HG02943 (cell line): ENCODE measurements at regions not wholly inside any gene's neighbourhood (a gene's known extent, or its start where the extent isn't known, plus 50 kb on each side); places are given as distances from the start of the nearest gene placed in this dataset.

Experiments
- ATAC-seq: cut with Tn5 transposase; IDR thresholded peaks from one replicate; pipeline ENCODE4 v1.9.1; 2021; ENCODE audit warnings: mild to moderate bottlenecking, low read depth, moderate library complexity; ENCODE audit not compliant: unreplicated experiment

DNA sequence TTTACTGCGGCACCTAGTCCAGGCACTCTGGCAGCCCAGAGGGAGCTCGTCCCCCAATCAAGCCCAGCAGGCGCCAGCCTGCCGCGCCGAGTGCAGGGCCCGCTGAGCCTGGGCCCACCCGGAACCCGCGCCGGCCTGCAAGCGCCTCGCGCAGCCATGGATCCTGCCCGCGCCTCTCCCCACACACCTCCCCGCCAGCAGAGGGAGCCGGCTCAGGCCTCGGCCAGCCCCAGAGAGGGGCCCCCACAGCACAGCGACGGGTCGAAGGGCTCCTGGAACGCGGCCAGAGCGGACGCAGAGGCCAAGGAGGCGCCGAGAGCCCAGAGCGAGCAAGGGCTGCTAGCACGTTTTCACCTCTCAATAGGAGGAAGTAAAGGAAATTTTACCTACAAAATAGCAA lies 767.0 kb downstream of the MRPL39 start:
- ATAC-seq = no peak

DNA sequence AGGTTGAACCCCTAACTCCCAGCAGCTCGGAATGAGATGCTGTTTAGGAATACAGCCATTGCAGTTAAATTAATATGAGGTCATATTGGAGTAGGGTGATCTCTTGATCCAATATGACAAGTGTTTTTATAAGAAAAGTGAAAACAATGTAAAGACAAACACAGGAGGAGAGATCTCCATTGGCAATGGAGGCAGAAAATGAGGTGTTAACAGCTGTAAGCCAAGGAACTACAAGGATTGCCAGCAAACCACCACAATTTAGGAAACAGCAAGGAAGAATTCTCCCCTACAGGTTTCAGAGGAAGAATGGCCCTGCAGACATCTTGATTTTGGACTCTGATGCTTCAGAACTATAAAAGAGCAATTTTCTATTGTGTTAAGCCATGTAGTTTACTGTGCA lies 774.3 kb downstream of the MRPL39 start:
- no peak for ATAC-seq

- no peak for ATAC-seq
Measured at GRCh38 chr21:24829397-24829796, 777.9 kb downstream of the MRPL39 start.

- no peak for ATAC-seq
Measured at GRCh38 chr21:24826822-24827221, 780.5 kb downstream of the MRPL39 start.

DNA sequence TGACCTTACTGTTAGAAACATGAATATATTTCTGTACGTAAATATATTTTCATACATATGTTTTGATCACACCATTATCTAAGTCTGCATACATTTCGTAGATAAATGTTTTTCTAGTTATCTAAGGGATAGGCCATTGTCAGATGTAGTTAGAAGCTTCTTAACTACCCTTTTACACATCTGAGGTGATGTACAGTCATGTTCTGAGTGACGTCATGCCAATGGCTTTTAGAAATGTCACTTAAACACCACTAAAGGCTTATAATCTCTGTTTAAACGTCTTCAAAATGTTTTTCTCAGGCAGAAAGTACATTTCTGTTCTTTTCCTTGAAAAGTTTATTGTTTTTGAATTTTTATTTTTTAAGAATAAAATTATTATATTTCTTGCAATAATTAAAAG lies 781.9 kb downstream of the MRPL39 start:
- ATAC-seq = no peak

DNA sequence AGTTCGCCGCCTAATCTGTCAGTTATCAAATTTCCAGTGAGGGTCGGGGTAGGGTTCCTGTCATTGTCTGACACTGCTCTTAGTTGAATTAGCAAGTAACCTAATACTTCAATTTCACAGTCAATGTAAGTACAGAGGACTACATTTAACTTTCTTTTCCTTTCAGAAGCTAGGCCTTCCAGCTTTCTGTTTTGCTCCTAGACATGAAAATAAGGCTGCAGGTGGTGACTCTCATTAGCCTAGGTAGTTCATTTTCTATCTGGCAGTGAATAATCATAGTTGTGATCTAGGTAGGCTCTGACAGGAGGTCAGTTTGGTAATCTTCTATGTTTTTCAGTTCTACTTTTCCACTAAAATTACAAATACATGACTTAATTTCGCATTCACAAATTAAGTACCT lies 783.1 kb downstream of the MRPL39 start:
- no peak for ATAC-seq

GRCh38 chr21:24823247-24823646 lies 784.0 kb downstream of the MRPL39 start:
- ATAC-seq = no peak

- no peak for ATAC-seq
Measured at GRCh38 chr21:24785033-24785432, 822.2 kb downstream of the MRPL39 start.

GRCh38 chr21:24781146-24781545 lies 826.1 kb downstream of the MRPL39 start:
- no peak for ATAC-seq

- no peak for ATAC-seq
Measured at GRCh38 chr21:24759348-24760075, 847.8 kb downstream of the MRPL39 start.

DNA sequence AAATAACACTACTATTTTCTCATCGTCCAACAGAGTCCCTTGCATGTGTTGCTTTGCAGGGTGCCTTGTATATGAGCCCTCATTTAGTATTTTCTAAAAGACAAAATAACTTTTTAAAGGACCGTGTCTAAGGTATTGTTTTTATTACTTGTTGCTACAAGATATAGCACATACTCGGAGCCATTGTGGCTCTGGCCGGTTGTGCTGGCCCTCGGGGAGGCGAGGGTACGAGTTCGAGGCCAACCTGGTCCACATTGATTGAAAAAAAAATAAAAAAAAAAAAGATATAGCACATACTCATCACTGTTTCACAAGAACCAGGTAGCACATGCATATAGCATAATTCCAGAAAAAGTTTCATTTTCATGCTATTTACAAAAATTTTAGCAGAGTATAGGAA lies 869.2 kb downstream of the MRPL39 start:
- ATAC-seq = no peak

GRCh38 chr21:24737296-24737850 lies 869.9 kb downstream of the MRPL39 start:
- ATAC-seq = no peak

- ATAC-seq = no peak
Measured at GRCh38 chr21:24730661-24731060, 876.6 kb downstream of the MRPL39 start.

DNA sequence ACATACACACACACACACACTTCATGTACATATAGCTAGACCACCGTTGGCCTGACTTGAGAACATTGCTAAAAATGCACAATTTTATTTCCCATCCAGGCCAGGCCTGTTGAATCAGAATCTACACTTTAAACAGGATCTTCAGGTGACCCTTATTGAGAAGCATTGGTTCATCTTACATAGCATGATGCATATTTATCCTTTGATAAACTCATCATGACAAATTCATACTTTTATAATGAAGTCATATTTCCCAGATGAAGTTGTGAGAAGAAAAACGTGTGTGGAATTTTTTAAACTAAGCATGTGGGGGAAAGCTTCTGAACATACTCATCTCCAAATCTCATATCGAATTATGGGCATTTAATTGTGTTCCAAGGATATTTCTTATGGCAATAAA lies 877.7 kb downstream of the MRPL39 start:
- ATAC-seq = no peak

- no peak for ATAC-seq
Measured at GRCh38 chr21:24727803-24728440, 879.4 kb downstream of the MRPL39 start.

- no peak for ATAC-seq
Measured at GRCh38 chr21:24716281-24716918, 890.9 kb downstream of the MRPL39 start.

DNA sequence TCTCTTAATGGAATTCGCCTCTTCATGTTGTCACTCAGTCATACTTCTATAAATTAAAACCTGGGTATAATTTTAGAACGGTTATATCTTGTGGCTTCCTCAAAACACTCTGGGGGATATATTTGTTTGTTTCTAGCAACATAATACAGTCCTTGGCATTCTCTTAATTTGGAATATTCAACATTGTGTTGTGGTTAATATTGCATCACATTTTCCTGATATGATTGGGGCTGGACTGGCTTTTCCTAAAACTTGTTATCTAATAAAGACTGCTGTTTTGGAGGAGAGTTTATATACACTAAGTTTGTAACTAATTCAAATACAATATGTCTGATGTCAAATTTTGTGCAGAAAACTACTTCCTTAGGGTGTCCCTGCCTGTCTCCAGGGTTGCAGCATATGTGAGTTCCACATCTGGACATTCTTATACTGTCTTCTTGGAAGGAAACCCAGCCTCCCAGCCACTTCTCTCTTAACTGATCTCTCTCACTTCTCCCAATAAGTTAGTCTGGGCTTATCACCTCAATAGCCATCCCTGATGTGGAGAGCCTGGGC lies 892.6 kb downstream of the MRPL39 start:
- no peak for ATAC-seq

DNA sequence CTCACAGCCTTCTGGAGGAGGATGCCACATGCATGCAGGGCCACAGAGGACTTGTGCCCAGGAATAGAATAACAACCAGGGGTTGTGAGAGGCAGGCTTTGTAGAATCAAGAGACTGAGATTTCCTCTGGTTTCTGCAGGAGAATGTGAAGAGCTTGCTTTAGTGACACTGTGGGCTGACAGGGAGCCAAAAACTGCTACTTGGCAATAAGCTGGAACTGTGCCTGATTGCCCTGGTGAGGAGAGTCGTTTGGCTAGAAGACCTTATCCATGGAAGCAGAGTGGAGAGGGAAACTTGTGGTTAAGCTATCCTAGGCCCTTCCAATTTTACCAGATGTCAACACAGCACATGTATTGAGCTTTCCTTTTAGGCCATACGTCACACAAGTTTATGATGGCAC lies 902.1 kb downstream of the MRPL39 start:
- ATAC-seq = no peak

- ATAC-seq = no peak
Measured at GRCh38 chr21:24693779-24694178, 913.5 kb downstream of the MRPL39 start.

- ATAC-seq = no peak
Measured at GRCh38 chr21:24681456-24681855, 925.8 kb downstream of the MRPL39 start.

GRCh38 chr21:24671901-24672300 lies 935.4 kb downstream of the MRPL39 start:
- no peak for ATAC-seq
